ENCODE measurements at regions not wholly inside any gene's neighbourhood (a gene's known extent, or its start where the extent isn't known, plus 50 kb on each side); places are given as distances from the start of the nearest gene placed in this dataset.

GRCh38 chr5:78726571-78726970 lies 78.0 kb upstream of the LHFPL2 start:
- Histone ChIP-seq H3K36me3 (ENCODE audit: control insufficient read depth in 2 of 2, insufficient read depth in 2 of 2, low read length in 1 of 2) (no peaks in the 10 kb centered on the region), H3K27ac (ENCODE audit: low read depth in 2 of 2, low read length in 1 of 2) (no peak overlapping the region), H3K9me3 (ENCODE audit: control insufficient read depth in 2 of 2, insufficient read depth in 1 of 2, low read depth in 1 of 2, low read length in 1 of 2) (no peaks in the 10 kb centered on the region), H3K4me1 (ENCODE audit: control insufficient read depth in 2 of 2, insufficient read depth in 2 of 2, low read length in 1 of 2) (no peaks in the 10 kb centered on the region), H3K27me3 (ENCODE audit: control insufficient read depth in 1 of 2, insufficient read depth in 2 of 2, low read length in 2 of 2) (no peaks in the 10 kb centered on the region), H3K4me3 (ENCODE audit: low read depth in 1 of 2, low read length in 2 of 2) (no peak overlapping the region)
- 89 to 94% methylated on average over 3 of the region's 3 CpGs for WGBS, 2 donors

- 89 to 95% methylated on average over 3 of the region's 3 CpGs for WGBS, 2 donors
- no peak overlapping the region for H3K27ac ChIP-seq (ENCODE audit: low read depth in 2 of 2, low read length in 1 of 2)
- H3K27me3 ChIP-seq (ENCODE audit: control insufficient read depth in 1 of 2, insufficient read depth in 2 of 2, low read length in 2 of 2) = no peaks in the 10 kb centered on the region
Observed at GRCh38 chr5:78726003-78726402, 77.4 kb upstream of the LHFPL2 start.

GRCh38 chr5:78724061-78724460 lies 75.5 kb upstream of the LHFPL2 start:
- H3K36me3 ChIP-seq (ENCODE audit: control insufficient read depth in 2 of 2, insufficient read depth in 2 of 2, low read length in 1 of 2) = no peaks in the 10 kb centered on the region
- H3K4me1 ChIP-seq (ENCODE audit: control insufficient read depth in 2 of 2, insufficient read depth in 2 of 2, low read length in 1 of 2) = no peaks in the 10 kb centered on the region
- no peaks in the 10 kb centered on the region for H3K27me3 ChIP-seq (ENCODE audit: control insufficient read depth in 1 of 2, insufficient read depth in 2 of 2, low read length in 2 of 2)
- H3K27ac ChIP-seq (ENCODE audit: low read depth in 2 of 2, low read length in 1 of 2) = no peak overlapping the region
- H3K4me3 ChIP-seq (ENCODE audit: low read depth in 1 of 2, low read length in 2 of 2) = no peak overlapping the region
- no peaks in the 10 kb centered on the region for H3K9me3 ChIP-seq (ENCODE audit: control insufficient read depth in 2 of 2, insufficient read depth in 1 of 2, low read depth in 1 of 2, low read length in 1 of 2)

More at GRCh38 chr5:78726003-78726402, 77.4 kb upstream of the LHFPL2 start:
- Histone ChIP-seq H3K4me3 (ENCODE audit: low read depth in 1 of 2, low read length in 2 of 2) (no peak overlapping the region), H3K4me1 (ENCODE audit: control insufficient read depth in 2 of 2, insufficient read depth in 2 of 2, low read length in 1 of 2) (no peaks in the 10 kb centered on the region), H3K36me3 (ENCODE audit: control insufficient read depth in 2 of 2, insufficient read depth in 2 of 2, low read length in 1 of 2) (no peaks in the 10 kb centered on the region), H3K9me3 (ENCODE audit: control insufficient read depth in 2 of 2, insufficient read depth in 1 of 2, low read depth in 1 of 2, low read length in 1 of 2) (no peaks in the 10 kb centered on the region)

- H3K27ac ChIP-seq (ENCODE audit: low read depth in 2 of 2, low read length in 1 of 2) = no peak overlapping the region
- H3K4me1 ChIP-seq (ENCODE audit: control insufficient read depth in 2 of 2, insufficient read depth in 2 of 2, low read length in 1 of 2) = no peaks in the 10 kb centered on the region
- H3K9me3 ChIP-seq (ENCODE audit: control insufficient read depth in 2 of 2, insufficient read depth in 1 of 2, low read depth in 1 of 2, low read length in 1 of 2) = no peaks in the 10 kb centered on the region
- no peaks in the 10 kb centered on the region for H3K36me3 ChIP-seq (ENCODE audit: control insufficient read depth in 2 of 2, insufficient read depth in 2 of 2, low read length in 1 of 2)
- 46 to 56% methylated on average over 5 of the region's 5 CpGs for WGBS, 2 donors
- no peak overlapping the region for H3K4me3 ChIP-seq (ENCODE audit: low read depth in 1 of 2, low read length in 2 of 2)
- no peaks in the 10 kb centered on the region for H3K27me3 ChIP-seq (ENCODE audit: control insufficient read depth in 1 of 2, insufficient read depth in 2 of 2, low read length in 2 of 2)
Observed at GRCh38 chr5:78720997-78721396, 72.4 kb upstream of the LHFPL2 start.

- Histone ChIP-seq H3K36me3 (ENCODE audit: control insufficient read depth in 2 of 2, insufficient read depth in 2 of 2, low read length in 1 of 2) (no peaks in the 10 kb centered on the region), H3K4me1 (ENCODE audit: control insufficient read depth in 2 of 2, insufficient read depth in 2 of 2, low read length in 1 of 2) (no peaks in the 10 kb centered on the region), H3K9me3 (ENCODE audit: control insufficient read depth in 2 of 2, insufficient read depth in 1 of 2, low read depth in 1 of 2, low read length in 1 of 2) (no peaks in the 10 kb centered on the region), H3K27me3 (ENCODE audit: control insufficient read depth in 1 of 2, insufficient read depth in 2 of 2, low read length in 2 of 2) (no peaks in the 10 kb centered on the region), H3K4me3 (ENCODE audit: low read depth in 1 of 2, low read length in 2 of 2) (no peak overlapping the region), H3K27ac (ENCODE audit: low read depth in 2 of 2, low read length in 1 of 2) (no peak overlapping the region)
- WGBS, 2 donors = 56 to 61% methylated on average over 9 of the region's 9 CpGs
Observed at GRCh38 chr5:78720227-78720985, 71.8 kb upstream of the LHFPL2 start.

GRCh38 chr5:78719504-78720219 lies 71.1 kb upstream of the LHFPL2 start:
- Histone ChIP-seq H3K36me3 (ENCODE audit: control insufficient read depth in 2 of 2, insufficient read depth in 2 of 2, low read length in 1 of 2) (no peaks in the 10 kb centered on the region), H3K9me3 (ENCODE audit: control insufficient read depth in 2 of 2, insufficient read depth in 1 of 2, low read depth in 1 of 2, low read length in 1 of 2) (no peaks in the 10 kb centered on the region), H3K27me3 (ENCODE audit: control insufficient read depth in 1 of 2, insufficient read depth in 2 of 2, low read length in 2 of 2) (no peaks in the 10 kb centered on the region), H3K4me1 (ENCODE audit: control insufficient read depth in 2 of 2, insufficient read depth in 2 of 2, low read length in 1 of 2) (no peaks in the 10 kb centered on the region), H3K27ac (ENCODE audit: low read depth in 2 of 2, low read length in 1 of 2) (no peak overlapping the region), H3K4me3 (ENCODE audit: low read depth in 1 of 2, low read length in 2 of 2) (no peak overlapping the region)
- 88 to 89% methylated on average over 8 of the region's 8 CpGs for WGBS, 2 donors

GRCh38 chr5:78718824-78719223 lies 70.3 kb upstream of the LHFPL2 start:
- no peaks in the 10 kb centered on the region for H3K4me1 ChIP-seq (ENCODE audit: control insufficient read depth in 2 of 2, insufficient read depth in 2 of 2, low read length in 1 of 2)
- H3K36me3 ChIP-seq (ENCODE audit: control insufficient read depth in 2 of 2, insufficient read depth in 2 of 2, low read length in 1 of 2) = no peaks in the 10 kb centered on the region
- H3K4me3 ChIP-seq (ENCODE audit: low read depth in 1 of 2, low read length in 2 of 2) = no peak overlapping the region
- H3K27ac ChIP-seq (ENCODE audit: low read depth in 2 of 2, low read length in 1 of 2) = no peak overlapping the region
- WGBS, 2 donors = 82 to 98% methylated on average over 1 of the region's 1 CpG
- H3K27me3 ChIP-seq (ENCODE audit: control insufficient read depth in 1 of 2, insufficient read depth in 2 of 2, low read length in 2 of 2) = no peaks in the 10 kb centered on the region
- H3K9me3 ChIP-seq (ENCODE audit: control insufficient read depth in 2 of 2, insufficient read depth in 1 of 2, low read depth in 1 of 2, low read length in 1 of 2) = no peaks in the 10 kb centered on the region

- no peaks in the 10 kb centered on the region for H3K27me3 ChIP-seq (ENCODE audit: control insufficient read depth in 1 of 2, insufficient read depth in 2 of 2, low read length in 2 of 2)
- H3K27ac ChIP-seq (ENCODE audit: low read depth in 2 of 2, low read length in 1 of 2) = no peak overlapping the region
- H3K9me3 ChIP-seq (ENCODE audit: control insufficient read depth in 2 of 2, insufficient read depth in 1 of 2, low read depth in 1 of 2, low read length in 1 of 2) = no peaks in the 10 kb centered on the region
- H3K4me1 ChIP-seq (ENCODE audit: control insufficient read depth in 2 of 2, insufficient read depth in 2 of 2, low read length in 1 of 2) = no peaks in the 10 kb centered on the region
- H3K36me3 ChIP-seq (ENCODE audit: control insufficient read depth in 2 of 2, insufficient read depth in 2 of 2, low read length in 1 of 2) = no peaks in the 10 kb centered on the region
- 75% methylated on average over 15 of the region's 15 CpGs for WGBS, 2 donors
- H3K4me3 ChIP-seq (ENCODE audit: low read depth in 1 of 2, low read length in 2 of 2) = no peak overlapping the region
Observed at GRCh38 chr5:78717674-78718584, 69.4 kb upstream of the LHFPL2 start.

GRCh38 chr5:78716206-78716605 lies 67.6 kb upstream of the LHFPL2 start:
- WGBS, 2 donors = 30 to 31% methylated on average over 1 of the region's 1 CpG
- no peaks in the 10 kb centered on the region for H3K27me3 ChIP-seq (ENCODE audit: control insufficient read depth in 1 of 2, insufficient read depth in 2 of 2, low read length in 2 of 2)
- no peaks in the 10 kb centered on the region for H3K4me1 ChIP-seq (ENCODE audit: control insufficient read depth in 2 of 2, insufficient read depth in 2 of 2, low read length in 1 of 2)
- H3K27ac ChIP-seq (ENCODE audit: low read depth in 2 of 2, low read length in 1 of 2) = no peak overlapping the region
- H3K4me3 ChIP-seq (ENCODE audit: low read depth in 1 of 2, low read length in 2 of 2) = no peak overlapping the region
- H3K9me3 ChIP-seq (ENCODE audit: control insufficient read depth in 2 of 2, insufficient read depth in 1 of 2, low read depth in 1 of 2, low read length in 1 of 2) = no peaks in the 10 kb centered on the region
- H3K36me3 ChIP-seq (ENCODE audit: control insufficient read depth in 2 of 2, insufficient read depth in 2 of 2, low read length in 1 of 2) = no peaks in the 10 kb centered on the region

Data from esophagus (tissue), 2 donors.